Right cardiac atrium (tissue), 5 donors: ENCODE measurements at regions not wholly inside any gene's neighbourhood (a gene's known extent, or its start where the extent isn't known, plus 50 kb on each side); places are given as distances from the start of the nearest gene placed in this dataset.
"Not testable (repeated sequence)": the region's sequence is repeated elsewhere in the genome, so short reads cannot be mapped to it uniquely, and the experiment has no call there.

Experiments used
- ATAC-seq, 2 donors: fragments of 200-7000 bp; cut with Tn5 transposase; one replicate each; pipeline versions ENCODE4 v1.8.0 to v1.9.1; 2020; ENCODE audit warnings: moderate library complexity in 2 of 2, mild to moderate bottlenecking in 1 of 2
- DNase-seq, 3 donors: peaks; one replicate each; pipeline ENCODE4 v3.0.0-alpha.2; 2020
- H3K27ac ChIP-seq: one replicate; pipeline ENCODE4 v1.5.1; 2013; ENCODE audit warnings: mild to moderate bottlenecking, low read length, control low read depth, moderate library complexity
- H3K27me3 ChIP-seq: one replicate; pipeline ENCODE4 v1.6.1; 2013; ENCODE audit not compliant: control insufficient read depth, insufficient read depth
- H3K4me1 ChIP-seq: one replicate; pipeline ENCODE4 v1.6.1; 2013; ENCODE audit warnings: low read length; ENCODE audit not compliant: control insufficient read depth, insufficient read depth
- H3K4me3 ChIP-seq: one replicate; pipeline ENCODE4 v1.5.1; 2013; ENCODE audit warnings: low read length, control low read depth
- H3K9me3 ChIP-seq: one replicate; pipeline ENCODE4 v1.6.1; 2013; ENCODE audit warnings: low read length; ENCODE audit not compliant: control insufficient read depth
- WGBS: extraction: QIAGEN DNeasy Blood & Tissue Kit; methylation state at CpG from one replicate; pipeline ENCODE4 v1.1.7; 2013; 5-methylcytosine and 5-hydroxymethylcytosine counted together
- intact Hi-C, 4 donors: fragments of 100-400 bp; cut with DNase I; formaldehyde crosslinking; loops; one replicate each; pipeline versions ENCODE4 v1.11.0 to v1.14.0; 2022 to 2023
- donor health status: healthy with polysubstance abuse.
- donor health status: DM: no; HTN: yes; CAD: no.
- donor health status: DM: no; HTN: no; CAD: no.
- donor health status: DM: no; HTN: yes; CAD: no; lungs with severe emphysema.
- donor health status: DM: yes; HTN: yes; CAD: no.

GRCh38 chr11:91011503-91011902 lies 788.7 kb upstream of the CHORDC1 start:
- no peak for DNase-seq
- intact Hi-C loops: no loop called here
- WGBS: 74% methylated on average over 2 of the region's 2 CpGs

GRCh38 chr11:91005458-91005857 lies 782.6 kb upstream of the CHORDC1 start:
- Histone ChIP-seq H3K9me3 (no peaks in the 10 kb centered on the region), H3K4me3 (no peak overlapping the region), H3K27me3 (no peaks in the 10 kb centered on the region), H3K4me1 (no peaks in the 10 kb centered on the region), H3K27ac (no peak overlapping the region)
- intact Hi-C loops: no loop called here
- DNase-seq: no peak
- WGBS: 39% methylated on average over 1 of the region's 1 CpG
- no peak for ATAC-seq

More at GRCh38 chr11:91011503-91011902, 788.7 kb upstream of the CHORDC1 start:
- Histone ChIP-seq H3K4me1 (no peaks in the 10 kb centered on the region), H3K27ac (no peak overlapping the region), H3K9me3 (no peaks in the 10 kb centered on the region), H3K4me3 (no peak overlapping the region), H3K27me3 (no peaks in the 10 kb centered on the region)
- ATAC-seq: no peak

GRCh38 chr11:90997241-90997640 lies 774.4 kb upstream of the CHORDC1 start:
- Histone ChIP-seq H3K4me3 (no peak overlapping the region), H3K27me3 (no peaks in the 10 kb centered on the region), H3K4me1 (no peaks in the 10 kb centered on the region), H3K27ac (no peak overlapping the region), H3K9me3 (no peaks in the 10 kb centered on the region)
- 73% methylated on average over 3 of the region's 3 CpGs for WGBS
- intact Hi-C loops: no loop called here
- no peak for ATAC-seq
- DNase-seq: no peak

GRCh38 chr11:90972159-90972558 lies 749.3 kb upstream of the CHORDC1 start:
- 87% methylated on average over 16 of the region's 22 CpGs for WGBS
- intact Hi-C loops, H3K27ac ChIP-seq, H3K4me1 ChIP-seq, DNase-seq, H3K27me3 ChIP-seq, H3K9me3 ChIP-seq, ATAC-seq, H3K4me3 ChIP-seq: not testable (repeated sequence)

- no peak for ATAC-seq
- no peaks in the 10 kb centered on the region for H3K9me3 ChIP-seq
- no peak overlapping the region for H3K27ac ChIP-seq
- no peak overlapping the region for H3K4me3 ChIP-seq
- no peak for DNase-seq
- no peaks in the 10 kb centered on the region for H3K27me3 ChIP-seq
- intact Hi-C loops: no loop called here
- H3K4me1 ChIP-seq: no peaks in the 10 kb centered on the region
Observed at GRCh38 chr11:90947930-90948329, 725.1 kb upstream of the CHORDC1 start.

- Histone ChIP-seq H3K27ac (no peak overlapping the region), H3K4me1 (no peaks in the 10 kb centered on the region), H3K9me3 (no peaks in the 10 kb centered on the region), H3K27me3 (no peaks in the 10 kb centered on the region), H3K4me3 (no peak overlapping the region)
- intact Hi-C loops: no loop called here
- DNase-seq (no peak), ATAC-seq (no peak)
- 65% methylated on average over 1 of the region's 1 CpG for WGBS
Observed at GRCh38 chr11:90930252-90930651, 707.4 kb upstream of the CHORDC1 start.

- Histone ChIP-seq H3K27me3 (no peaks in the 10 kb centered on the region), H3K4me1 (no peaks in the 10 kb centered on the region), H3K9me3 (no peaks in the 10 kb centered on the region), H3K27ac (no peak overlapping the region), H3K4me3 (no peak overlapping the region)
- ATAC-seq (no peak), DNase-seq (no peak)
- 27% methylated on average over 2 of the region's 2 CpGs for WGBS
- intact Hi-C loops: no loop called here
Observed at GRCh38 chr11:90919332-90919731, 696.5 kb upstream of the CHORDC1 start.

GRCh38 chr11:90916706-90917105 lies 693.9 kb upstream of the CHORDC1 start:
- intact Hi-C loops: no loop called here
- Histone ChIP-seq H3K4me3 (no peak overlapping the region), H3K27ac (no peak overlapping the region)

GRCh38 chr11:90913131-90913668 lies 690.4 kb upstream of the CHORDC1 start:
- ATAC-seq (no peak), DNase-seq (no peak)
- no peaks in the 10 kb centered on the region for H3K4me1 ChIP-seq
- no peaks in the 10 kb centered on the region for H3K27me3 ChIP-seq
- WGBS: 73% methylated on average over 2 of the region's 2 CpGs
- H3K4me3 ChIP-seq: no peak overlapping the region
- intact Hi-C loops: no loop called here
- no peaks in the 10 kb centered on the region for H3K9me3 ChIP-seq
- H3K27ac ChIP-seq: no peak overlapping the region

More at GRCh38 chr11:90916706-90917105, 693.9 kb upstream of the CHORDC1 start:
- no peak for DNase-seq
- Histone ChIP-seq H3K9me3 (no peaks in the 10 kb centered on the region), H3K4me1 (no peaks in the 10 kb centered on the region), H3K27me3 (no peaks in the 10 kb centered on the region)
- ATAC-seq: no peak

- no peak for ATAC-seq
Observed at GRCh38 chr11:90912631-90913030, 689.8 kb upstream of the CHORDC1 start.

GRCh38 chr11:90911192-90911591 lies 688.3 kb upstream of the CHORDC1 start:
- Histone ChIP-seq H3K9me3 (no peaks in the 10 kb centered on the region), H3K27me3 (no peaks in the 10 kb centered on the region), H3K27ac (no peak overlapping the region), H3K4me3 (no peak overlapping the region), H3K4me1 (no peaks in the 10 kb centered on the region)
- no peak for DNase-seq
- no peak for ATAC-seq
- WGBS: 88% methylated on average over 2 of the region's 2 CpGs
- intact Hi-C loops: no loop called here

More at GRCh38 chr11:90912631-90913030, 689.8 kb upstream of the CHORDC1 start:
- 93% methylated on average over 5 of the region's 5 CpGs for WGBS
- no peak overlapping the region for H3K27ac ChIP-seq
- DNase-seq: no peak
- no peaks in the 10 kb centered on the region for H3K4me1 ChIP-seq
- no peak overlapping the region for H3K4me3 ChIP-seq
- no peaks in the 10 kb centered on the region for H3K9me3 ChIP-seq
- no peaks in the 10 kb centered on the region for H3K27me3 ChIP-seq
- intact Hi-C loops: no loop called here

- WGBS: 74% methylated on average over 3 of the region's 3 CpGs
- ATAC-seq: no peak
- Histone ChIP-seq H3K4me3 (no peak overlapping the region), H3K9me3 (no peaks in the 10 kb centered on the region), H3K4me1 (no peaks in the 10 kb centered on the region), H3K27me3 (no peaks in the 10 kb centered on the region), H3K27ac (no peak overlapping the region)
- DNase-seq: no peak
- intact Hi-C loops: no loop called here
Observed at GRCh38 chr11:90908074-90908473, 685.2 kb upstream of the CHORDC1 start.
